Subcutaneous abdominal adipose tissue (tissue), 5 donors: ENCODE measurements at regions not wholly inside any gene's neighbourhood (a gene's known extent, or its start where the extent isn't known, plus 50 kb on each side); places are given as distances from the start of the nearest gene placed in this dataset.

Experiments
- H3K27ac ChIP-seq: one replicate; pipeline ENCODE4 v1.7.0; 2013; ENCODE audit warnings: low read depth, mild to moderate bottlenecking, inconsistent platforms, low read length, moderate library complexity
- H3K27me3 ChIP-seq, 5 donors: one replicate each; pipeline ENCODE4 v1.7.0; 2013; ENCODE audit warnings: low read length in 5 of 5, inconsistent platforms in 1 of 5; ENCODE audit not compliant: control insufficient read depth in 5 of 5, insufficient read depth in 4 of 5
- H3K36me3 ChIP-seq, 5 donors: one replicate each; pipeline ENCODE4 v1.7.0; 2013; ENCODE audit warnings: low read length in 5 of 5; ENCODE audit not compliant: control insufficient read depth in 5 of 5, insufficient read depth in 5 of 5
- H3K4me1 ChIP-seq, 5 donors: one replicate each; pipeline ENCODE4 v1.7.0; 2013; ENCODE audit warnings: low read length in 5 of 5, mild to moderate bottlenecking in 3 of 5, moderate library complexity in 1 of 5; ENCODE audit not compliant: control insufficient read depth in 5 of 5, insufficient read depth in 5 of 5
- H3K4me3 ChIP-seq, 5 donors: one replicate each; pipeline ENCODE4 v1.7.0; 2013; ENCODE audit warnings: low read length in 5 of 5, low read depth in 1 of 5
- H3K9ac ChIP-seq, 5 donors: one replicate each; pipeline ENCODE4 v1.7.0; 2013; ENCODE audit warnings: low read length in 5 of 5, mild to moderate bottlenecking in 4 of 5, moderate library complexity in 3 of 5
- H3K9me3 ChIP-seq, 5 donors: one replicate each; pipeline ENCODE4 v1.7.0; 2013; ENCODE audit warnings: low read length in 5 of 5; ENCODE audit not compliant: control insufficient read depth in 5 of 5
- donor health status: healthy.
- donor health status: healthy.
- donor health status: healthy.
- donor health status: healthy.
- donor health status: healthy.

DNA sequence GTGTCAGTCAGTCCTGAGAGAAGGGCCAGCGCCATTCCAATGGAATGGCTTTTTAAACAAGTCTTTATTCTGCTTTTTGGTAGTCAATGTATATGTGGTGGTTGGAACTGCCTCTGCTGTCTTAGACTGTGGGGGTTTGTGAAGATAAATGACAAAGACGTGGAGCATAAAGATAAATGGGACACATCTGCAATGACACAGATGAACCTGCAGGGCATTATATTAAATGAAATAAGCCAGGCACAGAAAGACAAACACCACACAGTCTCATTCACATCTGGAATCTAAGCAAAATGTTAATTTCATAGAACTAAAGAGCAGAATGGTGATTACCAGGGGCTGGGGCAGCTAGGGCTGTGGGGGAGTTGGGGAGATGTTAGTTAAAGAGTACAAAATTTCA is 912.8 kb upstream of the MAN1A1 start:
- Histone ChIP-seq H3K36me3 (no peaks in the 10 kb centered on the region), H3K27ac (no peak overlapping the region), H3K4me3 (no peak overlapping the region), H3K9me3 (no peaks in the 10 kb centered on the region), H3K27me3 (no peaks in the 10 kb centered on the region), H3K9ac (no peak overlapping the region), H3K4me1 (peaks cover 0 to 4% (median 0%) of the 10 kb centered on the region in 5 donors)

- no peak overlapping the region for H3K4me3 ChIP-seq
- H3K4me1 ChIP-seq = peaks cover 0 to 4% (median 0%) of the 10 kb centered on the region in 5 donors
- no peaks in the 10 kb centered on the region for H3K27me3 ChIP-seq
- H3K9ac ChIP-seq = no peak overlapping the region
- no peak overlapping the region for H3K27ac ChIP-seq
- no peaks in the 10 kb centered on the region for H3K9me3 ChIP-seq
- H3K36me3 ChIP-seq = no peaks in the 10 kb centered on the region
Measured at GRCh38 chr6:120260636-120261035, 911.1 kb upstream of the MAN1A1 start.

GRCh38 chr6:120254651-120255050 is 905.1 kb upstream of the MAN1A1 start:
- no peaks in the 10 kb centered on the region for H3K27me3 ChIP-seq
- H3K36me3 ChIP-seq = no peaks in the 10 kb centered on the region
- H3K4me1 ChIP-seq = no peaks in the 10 kb centered on the region
- H3K9me3 ChIP-seq = no peaks in the 10 kb centered on the region
- H3K9ac ChIP-seq = no peak overlapping the region
- no peak overlapping the region for H3K27ac ChIP-seq
- no peak overlapping the region for H3K4me3 ChIP-seq

DNA sequence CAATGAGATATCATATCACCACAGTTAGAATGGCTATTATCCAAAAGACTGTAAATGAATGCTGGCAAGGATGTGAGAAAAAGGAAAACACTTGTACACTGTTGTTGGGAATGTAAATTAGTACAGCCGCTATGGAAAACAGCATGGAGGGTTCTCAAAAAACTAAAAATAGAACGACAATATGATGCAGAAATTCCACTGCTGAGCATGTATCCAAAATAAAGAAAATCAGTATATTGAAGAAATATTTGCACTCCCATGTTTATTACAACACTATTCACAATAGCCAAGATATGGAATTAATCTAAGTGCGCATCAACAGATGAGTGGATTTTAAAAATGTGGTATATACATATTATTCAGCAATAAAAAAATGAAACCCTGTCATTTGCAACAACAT is 898.9 kb upstream of the MAN1A1 start:
- Histone ChIP-seq H3K27me3 (no peaks in the 10 kb centered on the region), H3K27ac (no peak overlapping the region), H3K9me3 (no peaks in the 10 kb centered on the region), H3K4me3 (no peak overlapping the region), H3K4me1 (no peaks in the 10 kb centered on the region), H3K9ac (no peak overlapping the region), H3K36me3 (no peaks in the 10 kb centered on the region)

DNA sequence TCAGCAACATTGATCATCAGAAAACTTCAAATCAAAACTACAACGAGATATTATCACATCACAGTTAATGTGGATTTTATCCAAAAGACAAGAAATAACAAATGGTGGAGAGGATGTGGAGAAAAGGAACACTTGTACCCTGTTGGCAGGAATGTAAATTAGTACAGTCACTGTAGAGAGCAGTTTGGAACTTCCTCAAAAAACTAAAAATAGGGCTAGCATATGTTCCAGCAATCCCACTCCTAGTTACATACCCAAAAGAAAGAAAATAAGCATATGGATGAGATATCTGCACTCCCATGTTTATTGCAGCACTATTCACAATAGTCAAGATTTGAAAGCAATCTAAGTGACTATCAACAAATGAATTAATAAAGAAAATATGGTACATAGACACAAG is 887.7 kb upstream of the MAN1A1 start:
- Histone ChIP-seq H3K36me3 (no peaks in the 10 kb centered on the region), H3K9me3 (peaks cover 4 to 24% (median 19%) of the 10 kb centered on the region in 5 donors), H3K4me3 (no peak overlapping the region), H3K4me1 (no peaks in the 10 kb centered on the region), H3K27ac (no peak overlapping the region), H3K9ac (no peak overlapping the region), H3K27me3 (no peaks in the 10 kb centered on the region)

GRCh38 chr6:120230008-120230407 is 880.4 kb upstream of the MAN1A1 start:
- H3K4me1 ChIP-seq = no peaks in the 10 kb centered on the region
- H3K9me3 ChIP-seq = peaks cover 0 to 14% (median 13%) of the 10 kb centered on the region in 5 donors
- H3K9ac ChIP-seq = no peak overlapping the region
- H3K27ac ChIP-seq = no peak overlapping the region
- no peaks in the 10 kb centered on the region for H3K36me3 ChIP-seq
- H3K4me3 ChIP-seq = no peak overlapping the region
- H3K27me3 ChIP-seq = no peaks in the 10 kb centered on the region

GRCh38 chr6:120228297-120228696 is 878.7 kb upstream of the MAN1A1 start:
- Histone ChIP-seq H3K9me3 (peaks cover 0 to 2% (median under 1%) of the 10 kb centered on the region in 5 donors), H3K4me3 (no peak overlapping the region), H3K27me3 (no peaks in the 10 kb centered on the region), H3K27ac (no peak overlapping the region), H3K36me3 (no peaks in the 10 kb centered on the region), H3K9ac (no peak overlapping the region), H3K4me1 (no peaks in the 10 kb centered on the region)

DNA sequence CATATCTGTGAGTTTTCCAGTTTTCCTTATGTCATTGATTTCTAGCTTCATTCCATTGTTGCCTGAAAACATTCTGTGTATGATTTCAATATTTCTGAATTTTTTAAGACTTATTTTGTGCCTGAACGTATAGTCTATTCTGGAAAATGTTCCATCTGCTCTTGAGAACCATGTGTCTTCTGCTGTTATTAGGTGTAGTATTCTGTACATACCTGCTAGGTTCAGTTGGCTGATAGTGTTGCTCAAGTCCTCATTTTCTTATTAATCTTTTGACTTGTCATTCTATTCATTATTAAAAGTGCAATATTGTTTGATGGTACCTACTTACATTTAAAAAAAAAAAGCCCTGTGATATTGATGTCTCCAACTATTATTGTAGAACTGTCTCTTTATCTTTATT is 869.8 kb upstream of the MAN1A1 start:
- Histone ChIP-seq H3K27me3 (no peaks in the 10 kb centered on the region), H3K27ac (no peak overlapping the region), H3K4me3 (no peak overlapping the region), H3K36me3 (no peaks in the 10 kb centered on the region), H3K4me1 (no peaks in the 10 kb centered on the region), H3K9me3 (no peaks in the 10 kb centered on the region), H3K9ac (no peak overlapping the region)

DNA sequence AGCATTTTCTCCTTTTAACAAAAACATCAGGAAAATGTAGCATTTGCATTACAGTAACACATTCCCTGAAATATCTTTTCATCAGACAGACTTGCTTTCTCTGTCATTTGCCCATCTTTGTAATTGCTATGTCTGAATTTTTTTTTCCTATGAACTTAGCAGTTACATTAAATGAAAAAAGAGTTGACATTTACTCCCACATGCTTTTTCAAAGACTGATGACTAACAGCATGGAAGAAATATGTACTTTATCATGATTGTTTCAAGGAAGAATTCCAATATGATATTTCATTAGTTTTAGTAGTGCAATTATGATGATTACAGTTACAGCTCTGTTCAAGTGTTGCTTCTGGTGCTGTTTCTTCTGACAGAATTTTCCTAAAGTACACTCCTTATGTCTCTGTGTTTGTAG is 864.5 kb upstream of the MAN1A1 start:
- Histone ChIP-seq H3K27me3 (no peaks in the 10 kb centered on the region), H3K4me3 (no peak overlapping the region), H3K9ac (no peak overlapping the region), H3K9me3 (no peaks in the 10 kb centered on the region), H3K4me1 (no peaks in the 10 kb centered on the region), H3K36me3 (no peaks in the 10 kb centered on the region), H3K27ac (no peak overlapping the region)

DNA sequence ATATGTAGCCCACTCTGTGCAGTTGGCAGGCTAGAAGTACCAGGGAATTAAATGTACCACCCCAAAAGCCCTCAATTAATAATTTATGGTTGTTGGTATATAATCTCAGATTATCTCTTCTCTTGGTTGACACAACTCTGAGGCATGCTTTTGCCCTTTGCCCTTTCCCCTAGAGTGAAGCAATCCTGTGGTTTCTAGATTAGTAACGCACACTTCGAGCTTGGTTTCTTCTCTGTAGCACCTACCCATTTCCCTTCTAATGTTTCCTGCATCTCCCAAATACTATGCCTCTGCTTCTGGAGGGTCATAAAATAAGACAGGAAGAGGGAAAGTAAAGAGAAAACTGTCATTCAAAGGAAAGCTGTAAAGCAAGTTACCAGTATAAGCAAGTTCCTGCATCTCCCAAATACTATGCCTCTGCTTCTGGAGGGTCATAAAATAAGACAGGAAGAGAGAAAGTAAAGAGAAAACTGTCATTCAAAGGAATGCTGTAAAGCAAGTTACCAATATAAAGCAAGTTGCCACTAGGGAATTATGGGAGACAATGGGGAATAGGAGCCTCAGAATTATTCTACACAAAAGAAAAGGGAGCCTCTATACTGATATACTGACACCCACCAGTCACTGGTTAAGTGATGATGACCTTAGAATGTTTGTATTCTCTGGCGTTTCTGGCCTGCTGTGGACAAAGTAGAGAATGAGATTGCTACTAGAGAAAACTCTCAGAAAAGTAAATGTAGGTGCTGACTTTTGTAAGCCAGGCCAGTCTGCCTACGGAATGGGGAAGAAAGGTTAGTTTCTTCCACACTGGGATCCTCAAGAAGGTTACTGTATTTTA is 862.6 kb upstream of the MAN1A1 start:
- Histone ChIP-seq H3K36me3 (no peaks in the 10 kb centered on the region), H3K27ac (no peak overlapping the region), H3K9me3 (no peaks in the 10 kb centered on the region), H3K27me3 (no peaks in the 10 kb centered on the region), H3K4me1 (no peaks in the 10 kb centered on the region), H3K9ac (no peak overlapping the region), H3K4me3 (no peak overlapping the region)
